GM20000 (cell line): ENCODE measurements at regions not wholly inside any gene's neighbourhood (a gene's known extent, or its start where the extent isn't known, plus 50 kb on each side); places are given as distances from the start of the nearest gene placed in this dataset.

ENCODE experiments used
- DNase-seq: peaks from one replicate; pipeline ENCODE4 v3.0.0; 2012; ENCODE audit warnings: low spot score
- TF ChIP-seq, protein P1 (sequence below): IDR thresholded peaks from 2 replicates; pipeline ENCODE4 v1.5.1; 2012; ENCODE audit warnings: mild to moderate bottlenecking, control low read depth; ENCODE audit errors: extremely low read depth, missing control alignments

DNA sequence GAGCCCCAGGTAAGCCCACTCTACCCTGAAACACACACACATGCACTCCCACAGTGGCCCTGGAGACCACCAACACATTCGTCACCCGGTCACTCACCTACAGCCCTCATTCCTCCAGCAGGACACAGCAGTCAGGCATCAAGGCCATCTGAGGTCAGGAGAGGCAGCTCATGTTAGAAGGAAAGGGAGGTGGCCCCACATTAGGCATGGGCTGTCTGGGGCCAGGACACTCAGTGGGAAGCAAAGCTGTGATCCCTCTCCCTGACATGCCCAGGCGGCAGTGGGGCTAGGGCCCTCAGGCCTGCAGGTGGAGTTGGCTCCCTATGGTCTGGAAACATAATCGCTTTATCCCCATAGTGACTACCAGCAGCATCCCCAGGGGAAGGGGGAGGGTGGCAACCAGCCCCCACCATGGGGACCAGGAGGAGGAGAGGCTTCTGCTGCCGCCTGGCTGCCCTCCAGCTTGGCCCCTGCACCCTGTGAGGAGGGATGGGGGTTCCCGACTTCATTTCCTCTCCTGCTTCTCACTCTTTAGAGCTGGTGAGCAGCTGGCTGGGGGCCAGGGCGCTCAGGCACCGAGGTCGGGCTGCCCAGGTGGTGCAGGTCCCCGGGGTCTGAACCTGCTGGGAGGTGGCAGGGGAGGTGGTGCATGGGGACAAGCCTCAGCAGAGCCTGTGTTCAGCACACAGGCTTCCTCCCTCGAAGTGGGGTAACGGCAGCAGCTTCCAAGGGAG, 76.6 kb upstream of the CST7 start:
- DNase-seq: no peak
- TF ChIP-seq, protein P1, sequence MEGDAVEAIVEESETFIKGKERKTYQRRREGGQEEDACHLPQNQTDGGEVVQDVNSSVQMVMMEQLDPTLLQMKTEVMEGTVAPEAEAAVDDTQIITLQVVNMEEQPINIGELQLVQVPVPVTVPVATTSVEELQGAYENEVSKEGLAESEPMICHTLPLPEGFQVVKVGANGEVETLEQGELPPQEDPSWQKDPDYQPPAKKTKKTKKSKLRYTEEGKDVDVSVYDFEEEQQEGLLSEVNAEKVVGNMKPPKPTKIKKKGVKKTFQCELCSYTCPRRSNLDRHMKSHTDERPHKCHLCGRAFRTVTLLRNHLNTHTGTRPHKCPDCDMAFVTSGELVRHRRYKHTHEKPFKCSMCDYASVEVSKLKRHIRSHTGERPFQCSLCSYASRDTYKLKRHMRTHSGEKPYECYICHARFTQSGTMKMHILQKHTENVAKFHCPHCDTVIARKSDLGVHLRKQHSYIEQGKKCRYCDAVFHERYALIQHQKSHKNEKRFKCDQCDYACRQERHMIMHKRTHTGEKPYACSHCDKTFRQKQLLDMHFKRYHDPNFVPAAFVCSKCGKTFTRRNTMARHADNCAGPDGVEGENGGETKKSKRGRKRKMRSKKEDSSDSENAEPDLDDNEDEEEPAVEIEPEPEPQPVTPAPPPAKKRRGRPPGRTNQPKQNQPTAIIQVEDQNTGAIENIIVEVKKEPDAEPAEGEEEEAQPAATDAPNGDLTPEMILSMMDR: no peak

DNA sequence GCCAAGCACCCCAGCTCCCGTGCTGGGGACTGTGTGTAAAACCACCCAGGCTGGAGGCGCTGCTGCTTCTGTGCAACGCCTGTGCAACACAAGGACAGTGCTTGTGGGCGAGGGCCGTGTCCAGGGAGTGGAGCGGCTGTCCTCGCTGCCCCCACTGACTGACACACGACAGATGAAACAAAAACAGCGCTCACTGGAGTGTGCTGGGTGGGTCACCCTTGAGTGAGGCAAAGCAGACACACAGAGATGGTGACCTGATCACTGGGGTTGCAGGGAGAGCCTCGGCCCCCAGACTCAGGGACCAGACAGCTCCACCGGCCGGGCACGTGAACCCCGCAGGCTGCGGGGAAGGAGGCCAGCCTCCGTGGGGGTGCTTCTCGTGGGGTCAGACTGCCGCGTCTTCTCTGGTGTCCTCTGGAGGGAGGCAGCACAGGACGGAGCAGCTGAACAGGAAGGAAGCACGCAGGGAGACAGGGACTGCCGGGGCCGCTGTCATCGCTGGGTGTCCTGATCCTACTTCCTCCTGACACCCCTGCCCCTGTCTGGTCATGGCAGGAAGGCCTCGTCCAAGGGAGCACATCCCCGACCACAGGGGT, 75.9 kb upstream of the CST7 start:
- DNase-seq: no peak
- TF ChIP-seq, protein P1: no peak

DNA sequence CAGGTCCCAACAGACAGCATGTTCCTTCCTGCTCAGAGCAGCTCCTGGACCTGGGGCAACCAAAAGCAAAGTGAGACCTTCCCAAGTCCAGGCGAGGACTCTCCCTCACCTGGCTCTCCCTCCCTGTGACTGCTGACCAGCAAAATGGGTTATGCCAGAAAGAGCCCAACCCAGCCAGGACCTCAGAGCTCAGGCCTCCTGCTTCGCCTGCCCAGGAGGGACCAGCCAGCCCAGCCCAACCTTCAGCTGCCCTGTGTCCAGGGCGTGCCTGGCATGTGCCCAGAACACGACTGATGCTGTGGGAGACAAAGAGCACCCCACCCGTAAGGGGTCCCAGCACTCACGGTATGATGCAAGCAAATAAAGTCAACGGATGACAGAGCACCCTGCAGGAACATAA, 74.0 kb upstream of the CST7 start:
- TF ChIP-seq, protein P1: no peak
- no peak for DNase-seq

DNA sequence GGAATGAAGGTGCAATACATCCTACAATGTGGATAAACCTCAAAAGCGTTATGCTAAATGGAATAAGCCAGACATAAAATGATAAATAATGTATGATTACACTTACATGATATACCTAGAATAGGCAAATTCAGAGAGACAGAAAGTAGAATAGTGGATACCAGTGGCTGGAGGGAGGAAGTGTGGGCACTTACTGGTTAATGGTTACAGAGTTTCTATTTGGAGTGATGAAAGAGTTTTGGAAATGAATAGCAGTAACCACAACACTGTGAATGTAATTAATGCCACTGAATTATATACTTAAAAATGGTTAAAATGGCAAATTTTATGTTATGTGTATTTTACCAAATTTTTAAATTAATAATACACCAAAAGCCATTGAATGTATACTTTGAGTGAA, 71.4 kb upstream of the CST7 start:
- DNase-seq: no peak
- TF ChIP-seq, protein P1: no peak

DNA sequence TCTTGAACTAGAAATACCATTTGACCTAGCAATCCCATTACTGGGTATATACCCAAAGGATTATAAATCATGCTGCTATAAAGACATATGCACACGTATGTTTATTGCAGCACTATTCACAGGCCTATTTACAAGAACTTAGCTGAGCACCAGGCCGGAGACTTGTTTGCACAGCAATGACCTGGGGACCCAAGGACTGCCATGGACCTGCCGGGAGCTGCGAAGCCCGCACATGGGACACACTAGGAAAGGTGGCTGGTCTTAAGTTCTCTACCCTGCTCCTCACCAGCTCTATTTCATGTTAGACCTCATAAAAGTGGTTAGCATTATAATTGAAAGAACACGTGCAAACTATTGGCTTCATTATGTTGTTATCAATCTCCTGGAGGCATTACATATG, 70.4 kb upstream of the CST7 start:
- DNase-seq: no peak
- TF ChIP-seq, protein P1: no peak

DNA sequence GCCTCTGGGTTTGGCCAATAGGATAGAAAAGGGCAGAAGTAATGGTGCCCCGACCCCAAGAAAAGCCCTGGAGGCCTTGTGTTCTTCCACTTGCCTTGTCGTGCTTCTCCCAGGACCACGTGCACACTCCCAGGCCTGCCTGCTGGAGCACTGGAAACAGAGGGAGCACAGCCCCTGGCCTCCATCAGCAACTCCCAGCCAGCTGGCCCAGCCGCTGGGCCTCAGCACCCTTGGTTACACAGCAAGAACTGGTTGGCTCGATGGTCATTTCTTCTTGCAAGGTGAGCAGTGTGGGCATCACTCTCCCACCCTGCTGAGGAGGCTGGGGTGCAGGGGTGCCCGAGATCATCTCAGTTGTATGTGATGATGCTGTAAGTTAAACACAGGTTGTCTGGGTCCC, 69.2 kb upstream of the CST7 start:
- TF ChIP-seq, protein P1: no peak
- no peak for DNase-seq

DNA sequence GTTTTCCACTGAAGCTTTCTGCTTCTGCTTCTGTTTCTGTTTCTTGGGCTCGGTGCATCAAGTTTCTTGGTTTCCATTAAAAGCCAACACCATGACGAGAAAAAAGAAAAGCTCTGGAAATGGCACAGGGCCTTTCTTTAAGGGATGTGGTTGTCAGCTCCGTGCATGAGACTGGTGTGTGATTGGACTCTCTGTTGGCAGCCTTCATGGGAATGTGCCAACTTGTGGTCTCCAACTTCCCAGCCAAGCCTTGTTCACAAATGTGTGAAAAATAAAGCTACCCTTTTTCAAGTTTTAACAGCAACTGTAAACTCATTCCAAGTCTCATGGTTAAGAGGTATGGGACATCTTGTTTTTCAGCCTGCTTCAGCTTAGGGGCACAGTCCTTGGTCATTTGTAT, 68.7 kb upstream of the CST7 start:
- DNase-seq: no peak

More for the DNA sequence above, 68.7 kb upstream of the CST7 start:
- TF ChIP-seq, protein P1: no peak
